ENCODE measurements at regions not wholly inside any gene's neighbourhood (a gene's known extent, or its start where the extent isn't known, plus 50 kb on each side); places are given as distances from the start of the nearest gene placed in this dataset.
A peak's percentile ranks its signal among the peaks of the same experiment; 100 is the strongest.

DNA sequence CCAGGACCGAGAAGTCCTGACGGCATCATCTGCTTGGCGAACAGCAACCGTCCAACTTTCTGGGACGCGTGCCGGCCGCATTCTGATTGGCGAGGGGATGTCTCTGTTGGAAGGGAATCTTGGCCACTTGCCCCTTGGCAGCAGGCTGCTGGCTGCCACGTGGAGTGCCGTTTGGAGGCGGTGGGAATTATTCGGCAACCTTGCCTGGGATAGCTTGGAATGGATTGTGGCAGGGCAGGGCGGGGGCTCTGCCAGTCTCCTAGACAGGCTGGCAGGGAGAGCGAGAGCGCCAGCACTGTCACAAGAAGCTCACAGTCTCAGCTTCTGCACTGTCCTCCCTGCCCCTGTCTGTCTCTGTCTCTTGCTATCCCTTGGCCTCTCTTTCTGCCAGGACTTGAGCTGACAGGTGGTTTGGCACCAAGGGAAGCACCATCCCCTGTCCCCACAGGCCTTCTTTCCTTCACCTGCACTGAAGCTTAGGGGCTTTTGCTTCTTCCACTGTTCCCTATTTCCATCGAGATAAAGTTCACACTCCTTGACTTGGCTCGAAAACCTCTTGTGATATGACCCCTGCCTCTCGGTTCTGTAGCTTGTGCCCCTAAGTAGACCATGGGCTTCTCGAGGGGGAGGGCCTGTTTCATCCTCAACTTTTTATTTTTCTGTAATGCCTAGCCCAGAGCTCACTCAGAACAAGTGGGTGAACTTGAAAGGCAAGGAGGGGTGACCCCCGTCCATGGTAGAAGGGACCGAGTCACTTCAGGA lies 201.9 kb downstream of the PHETA1 start (continued):
- TF ChIP-seq ZNF571 (tag by site-specific recombination; IDR thresholded peaks at IDR 0.05) (no peak), ZNF24 (tag by site-specific recombination; IDR thresholded peaks at IDR 0.05) (no peak)

DNA sequence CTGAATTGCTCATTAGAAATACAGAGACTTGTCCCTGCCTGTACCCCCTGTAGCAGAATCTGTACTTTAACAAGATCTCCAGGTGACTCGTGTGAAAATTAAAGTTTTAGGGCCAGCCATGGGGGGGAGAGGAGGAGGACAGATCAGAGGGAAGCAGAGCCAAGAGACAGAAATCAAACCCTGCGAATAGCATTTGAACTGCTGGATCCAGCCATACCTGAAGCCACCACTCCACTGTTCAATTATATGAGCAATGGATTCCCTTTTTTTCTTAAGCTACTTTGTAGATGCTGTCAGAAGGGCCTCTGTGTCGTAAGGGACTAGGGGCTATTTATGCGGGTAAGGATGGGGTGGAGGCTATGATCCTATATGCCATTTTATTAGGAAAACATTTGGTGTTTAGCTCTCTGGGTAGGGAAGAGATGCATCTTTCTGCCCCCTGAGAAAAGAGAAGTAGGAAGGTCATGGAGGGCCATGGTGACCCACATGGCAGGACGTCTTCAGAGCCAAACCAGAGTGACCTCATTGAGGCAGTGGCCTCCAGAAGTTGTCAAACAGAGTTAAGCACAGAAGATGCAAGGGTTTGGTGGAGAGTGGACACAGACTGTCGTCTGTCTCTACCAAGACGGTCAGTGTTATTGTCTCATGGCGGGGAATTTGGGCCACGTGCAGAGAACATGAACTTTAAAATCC lies 203.9 kb downstream of the PHETA1 start:
- CTCF ChIA-PET, result no interaction called here
- POLR2A ChIA-PET, result no interaction called here
- Histone ChIP-seq H3K36me3 (ENCODE audit: control insufficient read depth in 2 of 2, insufficient read depth in 1 of 2, low read length in 2 of 2) (no peaks in the 10 kb centered on the region), H3K4me3 (ENCODE audit: low read depth, low read length) (no peak overlapping the region), H3K27ac (ENCODE audit: extremely low read depth, low read depth, low read length) (no peak overlapping the region), H3K4me1 (ENCODE audit: control insufficient read depth, insufficient read depth, low read length) (no peaks in the 10 kb centered on the region), H3K9me3 (ENCODE audit: control insufficient read depth, insufficient read depth, low read depth, low read length) (no peaks in the 10 kb centered on the region)
- TF ChIP-seq, protein P1, sequence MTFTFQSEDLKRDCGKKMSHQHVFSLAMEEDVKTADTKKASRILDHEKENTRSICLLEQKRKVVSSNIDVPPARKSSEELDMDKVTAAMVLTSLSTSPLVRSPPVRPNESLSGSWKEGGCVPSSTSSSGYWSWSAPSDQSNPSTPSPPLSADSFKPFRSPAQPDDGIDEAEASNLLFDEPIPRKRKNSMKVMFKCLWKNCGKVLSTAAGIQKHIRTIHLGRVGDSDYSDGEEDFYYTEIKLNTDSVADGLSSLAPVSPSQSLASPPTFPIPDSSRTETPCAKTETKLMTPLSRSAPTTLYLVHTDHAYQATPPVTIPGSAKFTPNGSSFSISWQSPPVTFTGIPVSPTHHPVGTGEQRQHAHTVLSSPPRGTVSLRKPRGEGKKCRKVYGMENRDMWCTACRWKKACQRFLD (tag by site-specific recombination; IDR thresholded peaks at IDR 0.05), result no peak
- no peak for TF ChIP-seq ZNF792 (tag by site-specific recombination; IDR thresholded peaks at IDR 0.05)
- TF ChIP-seq ZNF350 (tag by site-specific recombination; IDR thresholded peaks at IDR 0.05), result no peak
- TF ChIP-seq RBAK (tag by site-specific recombination; IDR thresholded peaks at IDR 0.05), result no peak
- TF ChIP-seq ZNF426 (tag by site-specific recombination; IDR thresholded peaks at IDR 0.05), result no peak

DNA sequence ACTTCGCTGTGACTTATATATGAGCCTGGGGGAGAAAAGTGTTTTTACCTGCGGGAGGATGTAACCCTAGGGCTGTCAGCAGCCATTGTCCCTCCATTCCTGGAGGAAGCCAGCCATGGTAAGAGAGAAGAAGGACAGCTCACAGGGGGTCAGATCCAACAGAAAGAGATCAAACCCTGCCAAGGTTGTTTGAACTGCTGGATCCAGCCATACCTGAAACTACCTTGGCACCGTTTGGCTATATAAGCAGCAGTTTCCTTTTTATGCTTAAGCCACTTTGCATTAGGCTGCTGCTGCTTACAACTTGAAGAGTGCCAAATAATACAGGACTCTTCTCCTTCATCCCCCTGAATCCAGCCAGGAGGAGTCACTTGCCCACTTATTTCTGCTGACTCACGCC lies 205.5 kb downstream of the PHETA1 start:
- ChIA-PET CTCF (no interaction called here), POLR2A (interaction anchor here (0.6 kb wide), 1 partner anchor 316 kb away, joined by 6 read pairs; no protein-coding TSS in a partner anchor)
- Histone ChIP-seq H3K36me3 (ENCODE audit: control insufficient read depth in 2 of 2, insufficient read depth in 1 of 2, low read length in 2 of 2) (no peaks in the 10 kb centered on the region), H3K4me3 (ENCODE audit: low read depth, low read length) (no peak overlapping the region), H3K4me1 (ENCODE audit: control insufficient read depth, insufficient read depth, low read length) (no peaks in the 10 kb centered on the region), H3K27ac (ENCODE audit: extremely low read depth, low read depth, low read length) (no peak overlapping the region), H3K9me3 (ENCODE audit: control insufficient read depth, insufficient read depth, low read depth, low read length) (no peaks in the 10 kb centered on the region)
- TF ChIP-seq, protein P2, sequence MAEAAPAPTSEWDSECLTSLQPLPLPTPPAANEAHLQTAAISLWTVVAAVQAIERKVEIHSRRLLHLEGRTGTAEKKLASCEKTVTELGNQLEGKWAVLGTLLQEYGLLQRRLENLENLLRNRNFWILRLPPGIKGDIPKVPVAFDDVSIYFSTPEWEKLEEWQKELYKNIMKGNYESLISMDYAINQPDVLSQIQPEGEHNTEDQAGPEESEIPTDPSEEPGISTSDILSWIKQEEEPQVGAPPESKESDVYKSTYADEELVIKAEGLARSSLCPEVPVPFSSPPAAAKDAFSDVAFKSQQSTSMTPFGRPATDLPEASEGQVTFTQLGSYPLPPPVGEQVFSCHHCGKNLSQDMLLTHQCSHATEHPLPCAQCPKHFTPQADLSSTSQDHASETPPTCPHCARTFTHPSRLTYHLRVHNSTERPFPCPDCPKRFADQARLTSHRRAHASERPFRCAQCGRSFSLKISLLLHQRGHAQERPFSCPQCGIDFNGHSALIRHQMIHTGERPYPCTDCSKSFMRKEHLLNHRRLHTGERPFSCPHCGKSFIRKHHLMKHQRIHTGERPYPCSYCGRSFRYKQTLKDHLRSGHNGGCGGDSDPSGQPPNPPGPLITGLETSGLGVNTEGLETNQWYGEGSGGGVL (tag by site-specific recombination; IDR thresholded peaks at IDR 0.05), result no peak
- TF ChIP-seq, protein P3, sequence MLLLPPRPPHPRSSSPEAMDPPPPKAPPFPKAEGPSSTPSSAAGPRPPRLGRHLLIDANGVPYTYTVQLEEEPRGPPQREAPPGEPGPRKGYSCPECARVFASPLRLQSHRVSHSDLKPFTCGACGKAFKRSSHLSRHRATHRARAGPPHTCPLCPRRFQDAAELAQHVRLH (tag by site-specific recombination; IDR thresholded peaks at IDR 0.05), result no peak
- TF ChIP-seq EGR2 (tag by site-specific recombination; IDR thresholded peaks at IDR 0.05; ENCODE audit: low read depth), result peak; percentile 33; the same call in 1 of the 2 replicates

DNA sequence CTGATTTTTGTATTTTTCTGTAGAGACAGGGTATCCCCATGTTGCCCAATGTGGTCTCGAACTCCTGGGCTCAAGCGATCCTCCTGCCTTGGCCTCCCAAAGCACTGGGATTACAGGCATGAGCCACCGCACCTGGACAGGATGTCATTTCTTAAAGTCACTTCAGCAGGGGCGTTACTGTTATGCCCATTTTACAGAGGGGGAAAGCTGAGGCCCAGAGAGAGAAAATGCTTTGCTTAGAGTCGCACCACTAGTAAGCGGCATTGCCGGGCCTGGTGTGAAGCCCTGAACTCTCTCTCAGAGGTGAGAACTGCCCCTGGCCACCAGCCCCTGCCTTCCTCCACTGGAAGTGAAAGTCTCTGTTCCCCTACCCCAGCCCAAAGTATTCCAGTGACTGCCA lies 207.0 kb downstream of the PHETA1 start:
- Histone ChIP-seq H3K27ac (ENCODE audit: extremely low read depth, low read depth, low read length) (no peak overlapping the region), H3K4me3 (ENCODE audit: low read depth, low read length) (no peak overlapping the region), H3K36me3 (ENCODE audit: control insufficient read depth in 2 of 2, insufficient read depth in 1 of 2, low read length in 2 of 2) (no peaks in the 10 kb centered on the region), H3K4me1 (ENCODE audit: control insufficient read depth, insufficient read depth, low read length) (no peaks in the 10 kb centered on the region), H3K9me3 (ENCODE audit: control insufficient read depth, insufficient read depth, low read depth, low read length) (no peaks in the 10 kb centered on the region)
- ChIA-PET CTCF (interaction anchor here (0.6 to 1.7 kb wide), 3 partner anchors 11 to 129 kb away, joined by 3 to 5 read pairs (median 4); no protein-coding TSS in a partner anchor), POLR2A (no interaction called here)
- TF ChIP-seq, protein P4, sequence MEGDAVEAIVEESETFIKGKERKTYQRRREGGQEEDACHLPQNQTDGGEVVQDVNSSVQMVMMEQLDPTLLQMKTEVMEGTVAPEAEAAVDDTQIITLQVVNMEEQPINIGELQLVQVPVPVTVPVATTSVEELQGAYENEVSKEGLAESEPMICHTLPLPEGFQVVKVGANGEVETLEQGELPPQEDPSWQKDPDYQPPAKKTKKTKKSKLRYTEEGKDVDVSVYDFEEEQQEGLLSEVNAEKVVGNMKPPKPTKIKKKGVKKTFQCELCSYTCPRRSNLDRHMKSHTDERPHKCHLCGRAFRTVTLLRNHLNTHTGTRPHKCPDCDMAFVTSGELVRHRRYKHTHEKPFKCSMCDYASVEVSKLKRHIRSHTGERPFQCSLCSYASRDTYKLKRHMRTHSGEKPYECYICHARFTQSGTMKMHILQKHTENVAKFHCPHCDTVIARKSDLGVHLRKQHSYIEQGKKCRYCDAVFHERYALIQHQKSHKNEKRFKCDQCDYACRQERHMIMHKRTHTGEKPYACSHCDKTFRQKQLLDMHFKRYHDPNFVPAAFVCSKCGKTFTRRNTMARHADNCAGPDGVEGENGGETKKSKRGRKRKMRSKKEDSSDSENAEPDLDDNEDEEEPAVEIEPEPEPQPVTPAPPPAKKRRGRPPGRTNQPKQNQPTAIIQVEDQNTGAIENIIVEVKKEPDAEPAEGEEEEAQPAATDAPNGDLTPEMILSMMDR (tag by site-specific recombination; IDR thresholded peaks at IDR 0.05), result no peak
- TF ChIP-seq, protein P5, sequence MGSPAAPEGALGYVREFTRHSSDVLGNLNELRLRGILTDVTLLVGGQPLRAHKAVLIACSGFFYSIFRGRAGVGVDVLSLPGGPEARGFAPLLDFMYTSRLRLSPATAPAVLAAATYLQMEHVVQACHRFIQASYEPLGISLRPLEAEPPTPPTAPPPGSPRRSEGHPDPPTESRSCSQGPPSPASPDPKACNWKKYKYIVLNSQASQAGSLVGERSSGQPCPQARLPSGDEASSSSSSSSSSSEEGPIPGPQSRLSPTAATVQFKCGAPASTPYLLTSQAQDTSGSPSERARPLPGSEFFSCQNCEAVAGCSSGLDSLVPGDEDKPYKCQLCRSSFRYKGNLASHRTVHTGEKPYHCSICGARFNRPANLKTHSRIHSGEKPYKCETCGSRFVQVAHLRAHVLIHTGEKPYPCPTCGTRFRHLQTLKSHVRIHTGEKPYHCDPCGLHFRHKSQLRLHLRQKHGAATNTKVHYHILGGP (tag by site-specific recombination; IDR thresholded peaks at IDR 0.05), result no peak
- TF ChIP-seq ZNF19 (tag by site-specific recombination; IDR thresholded peaks at IDR 0.05; ENCODE audit: low read depth) (no peak), ZNF600 (tag by site-specific recombination; IDR thresholded peaks at IDR 0.05) (no peak), ZNF266 (tag by site-specific recombination; IDR thresholded peaks at IDR 0.05; ENCODE audit: low read depth) (no peak), ZNF155 (tag by site-specific recombination; IDR thresholded peaks at IDR 0.05) (no peak), ZNF510 (tag by site-specific recombination; IDR thresholded peaks at IDR 0.05; ENCODE audit: insufficient replicate concordance) (no peak), ZNF133 (tag by site-specific recombination; IDR thresholded peaks at IDR 0.05) (no peak), ZNF747 (tag by site-specific recombination; IDR thresholded peaks at IDR 0.05) (no peak), ZNF112 (tag by site-specific recombination; IDR thresholded peaks at IDR 0.05) (no peak)
- TF ChIP-seq, protein P6, sequence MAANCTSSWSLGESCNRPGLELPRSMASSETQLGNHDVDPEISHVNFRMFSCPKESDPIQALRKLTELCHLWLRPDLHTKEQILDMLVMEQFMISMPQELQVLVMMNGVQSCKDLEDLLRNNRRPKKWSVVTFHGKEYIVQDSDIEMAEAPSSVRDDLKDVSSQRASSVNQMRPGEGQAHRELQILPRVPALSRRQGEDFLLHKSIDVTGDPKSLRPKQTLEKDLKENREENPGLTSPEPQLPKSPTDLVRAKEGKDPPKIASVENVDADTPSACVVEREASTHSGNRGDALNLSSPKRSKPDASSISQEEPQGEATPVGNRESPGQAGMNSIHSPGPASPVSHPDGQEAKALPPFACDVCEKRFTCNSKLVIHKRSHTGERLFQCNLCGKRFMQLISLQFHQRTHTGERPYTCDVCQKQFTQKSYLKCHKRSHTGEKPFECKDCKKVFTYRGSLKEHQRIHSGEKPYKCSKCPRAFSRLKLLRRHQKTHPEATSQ (tag by site-specific recombination; IDR thresholded peaks at IDR 0.05), result no peak

Data from HEK293 (cell line).